NT2/D1 (cell line): ENCODE measurements at regions not wholly inside any gene's neighbourhood (a gene's known extent, or its start where the extent isn't known, plus 50 kb on each side); places are given as distances from the start of the nearest gene placed in this dataset.

Experiments
- DNase-seq: peaks from one replicate; pipeline ENCODE4 v3.0.0-alpha.2; 2011; ENCODE audit warnings: low read depth, low spot score
- H3K27me3 ChIP-seq: 2 replicates; pipeline ENCODE4 v1.6.0; 2011; ENCODE audit warnings: mild to moderate bottlenecking; ENCODE audit not compliant: insufficient read length, insufficient read depth
- H3K36me3 ChIP-seq: 2 replicates; pipeline ENCODE4 v1.6.1; 2011; ENCODE audit warnings: mild to moderate bottlenecking, low read length, mixed read lengths; ENCODE audit not compliant: insufficient read depth, insufficient read length
- H3K4me1 ChIP-seq: 2 replicates; pipeline ENCODE4 v1.5.1; 2011; ENCODE audit not compliant: insufficient read depth, insufficient read length
- H3K4me3 ChIP-seq: 2 replicates; pipeline ENCODE4 v1.5.1; 2011; ENCODE audit warnings: low read depth; ENCODE audit not compliant: insufficient read length
- H3K9ac ChIP-seq: 2 replicates; pipeline ENCODE4 v1.6.0; 2011; ENCODE audit warnings: low read depth; ENCODE audit not compliant: insufficient read length
- H3K9me3 ChIP-seq: 2 replicates; pipeline ENCODE4 v1.5.1; 2011; ENCODE audit warnings: mild to moderate bottlenecking, low read length; ENCODE audit not compliant: insufficient read depth
- SUZ12 ChIP-seq: IDR thresholded peaks from 2 replicates; pipeline ENCODE4 v1.6.1; 2011; ENCODE audit not compliant: insufficient read length, insufficient read depth; ENCODE audit errors: extremely low read depth
- YY1 ChIP-seq: IDR thresholded peaks from 2 replicates; pipeline ENCODE4 v1.6.1; 2011; ENCODE audit not compliant: insufficient read length, insufficient read depth
- ZNF274 ChIP-seq: IDR thresholded peaks from 2 replicates; pipeline ENCODE4 v1.6.1; 2011; ENCODE audit warnings: mild to moderate bottlenecking, low read depth, low read length

DNA sequence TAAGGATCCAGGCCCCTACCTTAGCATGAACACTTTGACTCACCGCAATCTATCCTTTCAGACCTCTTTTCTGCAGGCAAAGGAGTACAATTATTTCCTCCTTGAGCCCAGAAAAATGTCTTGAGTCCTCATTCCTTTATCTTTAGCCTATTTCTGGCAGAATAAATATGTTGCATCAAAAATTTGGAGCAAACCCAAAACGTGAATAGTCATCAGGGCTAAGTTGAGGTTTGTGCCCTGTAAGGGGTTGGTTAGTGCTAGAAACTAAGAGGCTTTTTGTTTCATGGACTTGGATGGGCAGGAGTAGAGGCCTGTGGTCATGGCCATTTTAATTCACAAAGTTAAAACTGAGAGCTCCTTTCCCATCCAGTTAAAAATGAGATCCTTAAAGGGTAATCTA lies 460.3 kb downstream of the GBA3 start:
- H3K36me3 ChIP-seq, result no peaks in the 10 kb centered on the region
- TF ChIP-seq YY1 (no peak), SUZ12 (no peak), ZNF274 (no peak)
- H3K9me3 ChIP-seq, result no peaks in the 10 kb centered on the region
- no peak for DNase-seq
- H3K27me3 ChIP-seq, result no peaks in the 10 kb centered on the region
- H3K9ac ChIP-seq, result no peak overlapping the region
- no peak overlapping the region for H3K4me3 ChIP-seq
- no peaks in the 10 kb centered on the region for H3K4me1 ChIP-seq

DNA sequence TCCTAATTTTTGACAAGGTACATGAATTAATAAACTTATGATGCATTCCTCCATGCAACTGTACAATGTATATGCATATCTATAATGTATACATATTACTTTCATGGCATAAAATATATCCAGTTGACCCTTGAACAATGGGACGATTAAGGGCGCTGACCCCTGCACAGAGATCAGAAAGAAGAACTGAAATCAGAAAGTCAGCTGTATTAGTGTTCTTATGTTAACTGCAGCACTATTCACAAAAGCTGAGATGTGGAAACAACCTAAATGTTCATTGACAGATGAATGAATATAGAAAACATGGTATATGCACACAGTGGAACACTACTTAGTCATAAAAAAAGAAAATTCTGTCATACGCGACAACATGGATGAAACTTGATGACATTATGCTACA lies 457.1 kb downstream of the GBA3 start:
- no peak for TF ChIP-seq YY1
- TF ChIP-seq ZNF274, result no peak
- TF ChIP-seq SUZ12, result no peak
- no peaks in the 10 kb centered on the region for H3K36me3 ChIP-seq
- no peak overlapping the region for H3K4me3 ChIP-seq
- DNase-seq, result no peak
- H3K9me3 ChIP-seq, result no peaks in the 10 kb centered on the region
- H3K27me3 ChIP-seq, result no peaks in the 10 kb centered on the region
- no peak overlapping the region for H3K9ac ChIP-seq
- no peaks in the 10 kb centered on the region for H3K4me1 ChIP-seq

DNA sequence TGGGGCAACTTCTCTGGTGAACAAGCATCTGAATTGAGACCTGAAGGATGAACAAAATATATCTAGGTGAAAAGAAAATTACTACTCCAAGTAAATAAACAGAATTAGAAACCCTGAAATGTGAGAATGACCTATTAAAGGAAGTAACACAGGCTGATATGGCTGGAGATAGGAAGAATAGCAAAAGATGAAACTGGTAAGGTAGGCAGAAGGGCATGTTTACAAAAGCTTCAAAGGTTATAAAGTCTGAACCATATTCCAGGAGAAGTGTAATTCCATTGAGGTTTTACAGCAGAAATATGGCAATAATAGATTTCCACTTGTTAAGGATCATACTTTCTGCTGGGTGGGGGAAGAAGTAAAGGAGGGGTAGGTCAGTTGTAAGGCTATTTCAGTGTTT lies 452.0 kb downstream of the GBA3 start:
- Histone ChIP-seq H3K4me3 (no peak overlapping the region), H3K36me3 (no peaks in the 10 kb centered on the region), H3K27me3 (no peaks in the 10 kb centered on the region), H3K4me1 (no peaks in the 10 kb centered on the region), H3K9ac (no peak overlapping the region), H3K9me3 (no peaks in the 10 kb centered on the region)
- no peak for TF ChIP-seq ZNF274
- TF ChIP-seq YY1, result no peak
- DNase-seq, result no peak

DNA sequence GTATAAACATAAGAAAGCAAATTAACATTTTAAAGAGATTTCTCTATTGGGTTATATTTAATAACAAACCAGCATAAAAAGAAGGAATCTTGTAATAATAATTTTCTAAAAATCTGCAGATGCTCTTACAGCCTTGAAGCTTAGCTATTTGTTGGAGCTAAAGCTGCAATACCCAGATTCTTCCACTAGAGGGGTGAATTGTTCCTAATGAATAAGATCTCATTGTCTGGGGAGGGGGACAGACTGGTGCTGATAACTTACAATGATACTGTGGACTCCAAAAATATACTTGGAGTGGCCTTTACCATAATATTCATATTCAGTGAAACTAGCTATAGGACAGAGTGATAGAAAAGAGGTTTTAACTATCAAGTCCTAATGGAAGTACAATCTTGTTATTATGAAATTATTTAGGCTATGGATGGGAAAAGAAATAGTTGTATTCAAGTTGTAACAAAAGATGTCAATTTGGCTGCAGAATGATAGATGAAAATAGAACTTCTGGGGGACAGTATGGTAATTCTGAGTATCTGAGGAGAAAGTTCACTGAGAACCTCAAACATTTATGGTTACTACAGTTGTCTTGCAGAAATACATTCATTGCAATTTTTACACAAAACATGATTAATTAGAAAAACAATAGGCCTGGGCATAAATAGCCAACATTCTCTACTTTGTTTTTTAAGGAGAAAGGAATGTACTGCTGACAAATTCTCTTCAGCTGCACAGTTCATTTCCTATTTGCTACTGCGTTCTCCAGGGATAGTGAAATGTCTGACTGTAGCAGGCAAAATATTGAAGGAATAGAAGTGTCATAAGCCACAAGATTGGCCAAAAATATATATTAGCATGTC lies 443.3 kb downstream of the GBA3 start:
- Histone ChIP-seq H3K4me1 (no peaks in the 10 kb centered on the region), H3K36me3 (no peaks in the 10 kb centered on the region), H3K27me3 (no peaks in the 10 kb centered on the region), H3K9me3 (no peaks in the 10 kb centered on the region), H3K9ac (no peak overlapping the region), H3K4me3 (no peak overlapping the region)
- peak; percentile 75 for DNase-seq
- no peak for TF ChIP-seq ZNF274
- no peak for TF ChIP-seq YY1
- TF ChIP-seq SUZ12, result no peak

DNA sequence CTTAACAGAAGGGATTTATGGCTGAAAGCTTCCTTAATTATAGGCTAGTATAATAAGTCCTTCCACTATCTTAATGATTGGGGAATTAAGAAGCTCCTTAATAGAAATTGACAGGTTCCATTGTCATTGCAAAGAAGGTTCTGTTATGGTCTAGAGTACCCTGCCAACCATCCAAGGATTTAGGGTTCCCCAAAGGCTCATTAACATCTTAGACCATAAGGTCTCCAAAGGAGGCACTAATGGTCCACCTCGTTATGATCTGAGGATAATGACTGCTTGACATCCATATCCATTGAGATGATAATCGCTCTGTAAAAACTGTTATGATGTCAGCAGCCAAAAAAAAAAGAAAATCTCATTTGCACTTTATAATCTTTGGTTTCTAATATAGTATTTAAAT lies 441.6 kb downstream of the GBA3 start:
- no peaks in the 10 kb centered on the region for H3K36me3 ChIP-seq
- TF ChIP-seq ZNF274, result no peak
- no peak overlapping the region for H3K4me3 ChIP-seq
- DNase-seq, result no peak
- no peaks in the 10 kb centered on the region for H3K9me3 ChIP-seq
- H3K4me1 ChIP-seq, result no peaks in the 10 kb centered on the region
- no peak overlapping the region for H3K9ac ChIP-seq
- H3K27me3 ChIP-seq, result no peaks in the 10 kb centered on the region

DNA sequence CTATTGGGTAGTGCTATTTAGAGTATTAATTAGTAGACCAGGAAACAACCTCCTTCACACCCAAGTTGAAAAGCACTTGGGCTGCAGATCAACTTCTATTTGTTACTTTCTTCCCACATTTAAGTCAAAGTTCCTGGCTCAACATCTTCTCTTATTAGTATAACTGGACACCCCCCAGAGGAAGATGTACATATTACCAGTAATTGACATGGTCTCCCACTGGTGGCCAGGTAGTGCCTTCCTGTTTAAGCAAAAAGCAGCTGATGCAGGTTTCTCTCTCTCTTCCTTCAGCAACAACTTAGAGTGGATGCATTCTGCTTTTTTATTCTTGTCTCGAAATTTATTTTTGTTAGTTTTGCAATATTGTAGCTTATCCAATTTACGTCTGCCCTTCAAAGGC lies 438.1 kb downstream of the GBA3 start:
- Histone ChIP-seq H3K9me3 (no peaks in the 10 kb centered on the region), H3K36me3 (no peaks in the 10 kb centered on the region), H3K4me3 (no peak overlapping the region), H3K9ac (no peak overlapping the region), H3K4me1 (no peaks in the 10 kb centered on the region), H3K27me3 (no peaks in the 10 kb centered on the region)
- DNase-seq, result no peak
- no peak for TF ChIP-seq YY1
- TF ChIP-seq SUZ12, result no peak
- TF ChIP-seq ZNF274, result no peak

DNA sequence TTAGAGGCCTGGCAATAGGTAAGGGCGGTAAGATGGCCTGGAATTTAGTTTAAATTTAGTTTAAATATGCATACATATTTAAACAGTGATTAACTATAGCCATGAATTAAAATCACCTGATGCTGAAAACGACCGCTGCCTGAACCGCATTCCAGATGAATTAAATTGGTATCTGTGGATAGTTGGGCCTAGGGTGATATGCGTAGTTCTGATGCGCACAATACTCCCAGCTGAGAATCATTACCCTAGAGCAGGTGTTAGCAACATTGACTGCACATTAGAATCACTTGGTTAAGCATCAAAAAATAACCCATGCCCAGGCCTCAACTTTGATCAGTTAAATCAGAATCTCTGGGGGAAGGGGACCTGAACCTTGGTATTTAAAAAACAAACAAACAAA lies 432.4 kb downstream of the GBA3 start:
- DNase-seq, result no peak
- TF ChIP-seq ZNF274 (no peak), SUZ12 (no peak), YY1 (no peak)
- Histone ChIP-seq H3K9me3 (no peaks in the 10 kb centered on the region), H3K9ac (no peak overlapping the region), H3K4me1 (no peaks in the 10 kb centered on the region), H3K36me3 (no peaks in the 10 kb centered on the region), H3K4me3 (no peak overlapping the region), H3K27me3 (no peaks in the 10 kb centered on the region)
